Stimulated activated CD4-positive, alpha-beta T cell treated with anti-CD3 and anti-CD28 coated beads, TNF-alpha, amount 100 ng/mL, for 24 hours (primary cell): ENCODE measurements at regions not wholly inside any gene's neighbourhood (a gene's known extent, or its start where the extent isn't known, plus 50 kb on each side); places are given as distances from the start of the nearest gene placed in this dataset.
"Not testable (repeated sequence)": the region's sequence is repeated elsewhere in the genome, so short reads cannot be mapped to it uniquely, and the experiment has no call there.

Experiments
- DNase-seq, 3 experiments: peaks; one replicate each; pipeline ENCODE4 v3.0.0-alpha.2; 2020; ENCODE audit warnings: low read depth in 3 of 3

DNA sequence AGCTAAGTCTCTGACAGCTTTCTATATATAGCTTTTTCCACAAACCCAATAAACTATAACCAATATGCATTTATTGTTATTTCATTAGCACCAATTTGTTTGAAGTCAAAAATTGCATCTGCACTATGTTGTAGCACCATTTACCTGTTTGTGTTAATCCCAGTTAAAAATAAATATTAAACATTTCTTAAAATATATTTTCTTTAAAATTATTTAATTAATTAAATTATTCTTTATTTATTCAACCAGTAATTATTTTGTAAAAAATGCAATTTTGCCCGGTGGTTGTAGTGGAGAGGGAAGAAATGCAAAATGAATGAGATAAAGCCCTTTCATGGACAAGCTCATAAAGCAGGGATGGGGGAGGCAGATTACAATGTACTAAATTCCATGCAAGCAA, 1257.9 kb downstream of the PCDH17 start:
- DNase-seq, result no peak

DNA sequence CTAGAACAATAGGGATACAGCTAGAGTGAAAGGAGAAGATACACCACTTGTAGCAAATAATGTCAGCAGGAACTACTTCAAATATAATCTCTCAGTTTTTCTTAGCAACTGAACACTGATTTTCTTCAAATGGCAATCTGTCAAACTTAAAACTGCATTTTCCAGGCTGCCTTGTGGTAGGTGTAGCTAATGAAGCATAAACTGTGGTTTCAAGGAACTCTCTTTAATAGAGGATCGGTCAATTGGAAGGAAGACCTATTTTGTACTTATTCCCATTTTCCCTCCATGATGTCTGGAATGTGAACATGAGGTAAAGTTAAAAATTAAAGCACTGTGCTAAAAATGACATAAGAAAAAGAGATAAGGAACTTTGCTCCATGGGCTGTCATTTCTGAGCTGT, 1261.9 kb downstream of the PCDH17 start:
- no peak for DNase-seq

DNA sequence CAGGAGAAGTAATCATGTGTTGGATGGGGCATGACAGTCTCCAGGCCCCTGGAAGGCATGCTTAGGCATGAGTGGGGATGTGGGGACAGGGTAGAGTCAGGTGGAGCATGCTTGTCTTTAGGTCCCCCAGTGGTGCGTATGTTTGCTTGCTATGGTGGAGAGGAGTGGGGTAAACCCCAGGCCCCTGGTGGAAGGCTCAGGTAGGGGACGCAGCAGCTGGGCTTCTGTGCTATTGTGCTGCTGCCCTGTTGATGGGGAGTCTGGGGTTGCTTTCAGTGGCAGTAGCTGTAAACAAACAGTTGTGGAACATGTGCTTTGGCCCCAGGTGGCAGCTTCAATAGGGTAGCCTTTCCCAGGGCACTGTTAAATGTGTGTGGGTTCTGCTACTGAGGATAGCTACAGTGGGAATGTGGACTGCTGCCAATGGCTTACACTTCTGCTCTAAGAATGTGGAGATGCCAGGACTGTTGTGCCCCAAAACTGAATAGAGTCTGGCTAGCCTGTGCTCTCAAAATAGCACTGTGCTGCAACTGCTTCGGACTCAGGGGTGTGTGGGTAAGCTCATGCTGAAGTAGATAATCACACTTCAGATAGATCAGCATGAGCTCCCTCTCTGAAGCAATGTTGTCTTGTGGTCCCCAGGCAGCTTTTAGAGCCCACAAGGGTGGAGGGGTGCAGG, 1257.3 kb downstream of the DIAPH3 start:
- DNase-seq, result no peak

DNA sequence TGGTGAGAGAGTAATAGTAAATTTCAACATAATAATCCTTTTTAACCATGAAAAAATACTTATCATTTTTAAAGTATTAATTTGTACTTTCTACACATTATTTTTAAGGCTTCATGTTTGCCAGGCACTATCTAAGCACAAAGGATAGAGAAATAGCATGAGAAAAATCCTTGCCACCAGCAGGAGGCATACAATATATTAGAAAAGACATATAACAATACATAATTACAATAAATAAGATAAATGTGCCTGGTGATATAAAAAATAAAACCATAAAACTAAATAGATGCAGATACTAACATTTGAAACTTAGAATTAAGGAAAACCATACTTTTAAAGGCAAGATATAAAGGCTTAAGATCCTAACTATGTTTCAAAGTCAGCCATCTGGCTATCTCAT, 1256.4 kb downstream of the DIAPH3 start:
- DNase-seq, result no peak

DNA sequence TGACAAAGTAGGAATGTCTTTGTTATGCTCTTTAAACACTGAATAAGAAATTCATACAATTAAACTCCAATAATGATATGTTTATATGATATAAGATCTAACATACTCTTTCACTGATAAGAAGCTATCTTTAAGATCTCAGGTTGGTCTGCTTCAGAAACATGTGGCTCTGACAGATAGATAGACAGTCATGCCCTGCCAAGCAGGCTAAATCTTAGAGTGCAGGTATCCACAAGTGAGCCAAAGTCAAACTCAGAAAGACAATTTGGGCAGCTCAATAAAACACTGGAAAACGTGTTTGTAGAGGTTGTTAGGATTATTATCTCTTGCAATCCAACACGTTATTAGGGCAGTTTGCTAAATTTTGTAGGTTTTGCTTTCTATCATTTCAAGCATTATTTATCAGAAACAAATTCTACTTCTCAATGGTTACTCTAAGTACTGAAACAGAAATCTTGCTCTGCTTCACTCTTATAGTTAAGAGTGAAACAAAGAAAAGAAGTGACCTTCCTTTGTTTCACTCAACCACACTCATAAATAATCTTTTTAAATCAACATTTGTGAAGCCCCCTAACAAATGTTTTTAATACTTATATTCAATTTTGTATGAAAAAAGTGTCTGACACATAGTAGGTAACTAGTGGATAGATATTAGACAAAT, 1255.6 kb downstream of the DIAPH3 start:
- DNase-seq, result no peak

DNA sequence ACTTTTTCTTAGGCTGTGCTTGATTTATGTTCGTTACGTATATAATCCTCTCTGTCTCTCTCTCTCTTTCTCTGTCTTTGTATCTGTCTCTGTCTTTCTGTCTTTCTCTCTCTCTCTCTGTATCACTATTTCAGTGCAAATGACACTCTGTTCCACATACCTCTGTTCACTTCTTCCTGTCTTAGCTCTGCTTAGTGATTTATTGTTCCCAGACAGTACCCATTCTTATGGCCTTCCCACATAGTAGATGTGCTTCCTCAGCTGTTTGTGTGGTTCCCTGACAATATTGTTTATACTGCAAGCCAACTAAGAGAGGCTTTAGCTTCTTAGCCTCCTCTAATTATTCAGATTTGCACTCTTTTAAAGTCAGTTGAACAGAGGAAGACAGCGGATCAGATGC, 1244.2 kb downstream of the DIAPH3 start:
- no peak for DNase-seq

DNA sequence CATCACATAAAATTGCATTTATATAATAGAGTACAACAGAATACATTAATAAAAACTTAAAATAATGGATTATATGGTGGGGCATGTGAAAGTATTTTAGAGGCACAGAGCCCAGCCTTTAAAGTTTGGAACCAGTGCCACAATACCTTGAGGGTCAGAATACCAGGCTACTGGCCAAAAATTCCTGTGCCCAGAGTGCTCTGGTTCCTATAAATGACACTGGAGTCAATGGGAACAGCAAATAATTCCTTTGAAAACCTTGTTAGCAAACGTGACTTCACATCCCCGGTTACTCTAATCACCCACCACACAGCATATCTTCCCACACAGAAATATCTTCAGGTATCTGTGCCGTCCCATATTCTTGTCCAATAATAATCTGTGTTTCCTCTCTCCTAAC, 1242.6 kb downstream of the DIAPH3 start:
- no peak for DNase-seq

DNA sequence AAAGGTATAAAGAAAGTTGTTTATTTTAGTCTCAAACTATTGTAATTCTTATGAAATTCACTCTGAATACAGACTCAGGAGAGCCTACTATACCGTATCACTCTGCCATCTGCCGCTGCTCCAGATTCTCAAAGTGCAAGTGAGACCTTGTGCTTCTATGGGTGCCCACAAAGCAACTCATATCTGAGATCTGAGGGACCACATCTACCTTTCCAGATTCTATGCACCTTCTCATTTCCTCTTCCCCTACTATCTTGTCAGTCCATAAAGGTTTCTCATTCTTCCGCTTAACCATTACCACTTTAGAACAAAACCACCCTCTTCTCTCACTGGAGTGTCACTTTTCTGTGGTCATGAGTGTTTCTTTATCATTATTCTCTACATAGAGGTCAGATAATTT, 1236.9 kb downstream of the DIAPH3 start:
- no peak for DNase-seq

DNA sequence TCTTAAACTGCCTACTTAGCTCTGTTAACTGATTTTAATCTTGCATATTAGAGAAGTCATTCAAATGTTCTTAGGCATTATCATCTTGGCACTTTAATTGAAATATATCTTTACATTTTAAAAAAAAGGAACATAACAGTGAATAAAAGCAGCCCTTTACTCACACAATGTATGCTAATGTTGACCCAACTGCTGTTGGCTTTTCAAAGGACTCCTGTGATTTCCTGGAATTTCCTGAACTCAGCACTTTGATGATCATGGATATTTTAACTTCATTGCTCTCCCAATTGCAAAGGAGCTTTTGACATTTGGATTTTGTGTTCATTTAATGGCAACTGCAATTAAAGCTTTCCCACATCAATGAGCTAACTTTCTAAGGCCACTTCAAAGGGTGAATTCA, 1230.3 kb downstream of the DIAPH3 start:
- DNase-seq, result no peak

DNA sequence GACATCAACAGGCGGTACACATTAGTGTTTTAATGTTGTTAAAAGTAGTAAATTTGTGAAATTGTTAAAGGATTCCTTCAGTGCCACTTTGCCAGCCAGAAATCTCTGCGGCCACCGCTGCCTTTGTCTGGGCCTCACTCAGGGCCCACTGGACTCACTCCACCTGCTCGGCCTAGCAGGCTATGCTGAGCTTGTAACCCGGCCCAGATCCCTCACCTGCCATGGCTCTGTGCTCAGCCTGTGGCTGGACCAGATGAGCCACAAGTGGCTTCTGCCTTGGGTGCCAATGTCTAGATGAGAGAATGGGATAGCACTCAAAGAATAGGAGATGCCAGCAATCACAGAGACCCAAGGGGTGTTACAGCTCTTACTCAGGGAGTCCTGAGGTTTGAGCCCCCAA, 1228.0 kb downstream of the DIAPH3 start:
- no peak for DNase-seq

DNA sequence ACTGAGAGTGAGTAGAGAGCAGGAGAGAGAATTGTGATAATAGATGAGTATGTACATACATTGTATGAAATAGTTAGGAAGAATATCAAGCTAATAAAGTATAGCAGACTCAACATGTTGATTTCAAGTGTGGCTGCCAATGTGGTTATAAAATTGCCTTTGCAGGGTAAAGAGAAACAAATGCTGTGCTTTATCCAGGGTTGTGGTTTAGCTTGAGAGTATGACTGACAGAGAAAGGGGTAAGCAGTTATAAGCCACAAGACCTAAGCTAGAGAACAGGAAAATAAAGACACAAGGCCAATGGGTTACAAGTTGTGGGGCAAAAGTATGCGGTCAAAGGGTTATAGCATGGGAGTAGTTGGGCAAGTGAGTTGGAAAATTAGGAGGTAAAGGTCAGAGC, 1217.5 kb downstream of the DIAPH3 start:
- DNase-seq, result no peak

DNA sequence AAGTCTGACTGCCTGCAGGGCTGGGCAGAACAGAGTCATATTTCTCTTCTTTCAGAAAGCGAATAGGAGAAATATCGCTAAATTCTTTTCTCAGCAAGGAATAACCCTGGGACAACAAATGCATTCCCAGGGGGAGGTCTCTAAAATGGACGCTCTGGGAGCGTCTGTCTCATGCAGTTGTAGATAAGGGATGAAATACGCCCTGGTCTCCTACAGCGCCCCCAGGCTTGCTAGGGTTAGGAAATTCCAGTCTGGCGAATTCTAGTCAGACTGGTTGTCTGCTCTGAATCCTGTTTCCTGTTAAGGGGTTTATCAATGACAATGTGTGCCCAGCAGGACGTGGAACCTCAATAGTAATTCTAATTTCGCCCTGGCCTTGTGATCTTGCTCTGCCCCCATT, 1214.1 kb downstream of the DIAPH3 start:
- no peak for DNase-seq

DNA sequence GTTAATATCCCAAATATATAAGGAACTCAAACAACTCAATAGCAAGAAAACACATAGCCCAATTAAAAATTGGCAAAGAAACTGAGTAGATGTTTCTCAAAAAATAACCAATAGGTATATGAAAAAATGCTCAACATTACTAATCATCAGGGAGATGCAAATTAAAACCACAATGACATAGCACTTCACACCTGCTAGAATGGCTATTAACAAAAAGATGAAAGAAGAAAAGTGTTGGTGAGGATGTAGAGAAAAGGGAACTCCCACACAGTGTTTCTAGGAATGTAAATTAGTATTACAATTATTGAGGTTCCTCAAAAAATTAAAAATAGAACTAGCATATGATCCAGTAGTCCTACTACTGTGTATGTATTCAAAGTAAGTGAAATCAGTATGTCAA, 1212.8 kb downstream of the DIAPH3 start:
- DNase-seq, result no peak

DNA sequence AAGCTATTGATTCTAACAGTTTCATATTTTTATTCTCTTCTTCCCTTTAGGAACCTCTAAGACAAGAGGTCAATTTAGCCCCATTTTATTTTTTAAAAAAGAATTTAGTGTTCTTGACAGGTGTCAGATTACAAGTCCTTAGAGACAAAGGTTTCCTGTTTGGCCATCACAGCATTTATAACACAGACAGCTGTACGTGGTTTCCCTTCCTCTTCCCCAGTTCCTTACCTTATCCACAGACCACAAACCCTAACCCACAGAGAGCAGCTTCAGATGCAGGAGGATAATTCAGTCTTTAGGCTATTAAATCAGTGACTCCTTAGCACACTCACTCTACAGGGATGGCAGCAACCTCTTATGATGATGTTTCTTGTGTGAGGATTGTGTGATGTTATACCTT, 1210.1 kb downstream of the DIAPH3 start:
- DNase-seq, result no peak

DNA sequence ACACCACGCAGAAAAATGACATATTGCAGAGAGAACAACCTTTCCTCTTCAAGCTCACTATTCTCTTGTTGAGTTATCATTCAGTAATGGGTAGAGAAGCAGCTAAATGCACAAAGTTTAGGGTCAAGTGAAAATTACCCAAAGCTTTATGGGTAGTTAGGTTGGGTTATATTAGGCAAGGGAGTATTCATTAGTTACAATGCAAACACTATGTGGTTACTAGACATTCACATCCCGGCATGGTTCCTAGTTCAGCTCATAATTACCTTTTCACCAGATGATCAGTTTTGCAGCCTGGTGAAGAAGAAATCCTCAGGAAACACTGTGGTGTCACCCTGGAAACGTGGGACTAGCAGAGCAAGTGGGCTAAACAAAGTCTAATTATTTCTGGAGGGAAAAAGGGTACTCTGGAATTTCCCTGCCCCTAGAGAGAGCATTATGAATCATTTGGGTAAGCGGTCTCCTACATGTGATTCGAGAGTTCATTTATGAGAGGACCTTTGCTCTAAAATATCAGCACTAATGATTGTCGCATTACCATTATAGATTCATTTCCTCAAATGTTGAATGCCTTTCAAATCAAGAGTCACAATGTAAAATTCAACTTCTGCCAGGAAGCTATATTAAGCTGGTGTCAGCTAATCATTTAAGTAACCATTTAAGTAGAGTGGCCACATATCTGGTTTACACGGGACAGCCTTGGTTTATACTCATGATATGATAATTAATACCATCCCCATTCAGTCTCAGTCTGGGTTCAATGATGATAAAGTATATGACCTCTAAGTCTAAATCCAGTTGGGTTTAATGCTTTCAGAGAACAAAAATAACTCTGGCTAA, 1208.0 kb downstream of the DIAPH3 start:
- DNase-seq, result no peak

DNA sequence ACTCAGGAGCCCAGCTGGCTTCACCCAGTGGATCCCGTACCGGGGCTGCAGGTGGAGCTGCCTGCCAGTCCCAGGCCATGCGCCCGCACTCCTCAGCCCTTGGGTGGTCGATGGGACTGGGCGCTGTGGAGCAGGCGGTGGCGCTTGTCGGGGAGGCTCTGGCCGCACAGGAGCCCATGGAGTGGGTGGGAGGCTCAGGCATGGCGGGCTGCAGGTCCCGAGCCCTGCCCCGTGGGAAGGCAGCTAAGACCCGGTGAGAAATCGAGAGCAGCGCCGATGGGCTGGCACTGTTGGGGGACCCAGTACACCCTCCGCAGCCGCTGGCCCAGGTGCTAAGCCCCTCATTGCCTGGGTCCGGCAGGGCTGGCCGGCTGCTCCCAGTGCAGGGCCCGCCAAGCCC, 1205.6 kb downstream of the DIAPH3 start:
- DNase-seq, result not testable (repeated sequence)

DNA sequence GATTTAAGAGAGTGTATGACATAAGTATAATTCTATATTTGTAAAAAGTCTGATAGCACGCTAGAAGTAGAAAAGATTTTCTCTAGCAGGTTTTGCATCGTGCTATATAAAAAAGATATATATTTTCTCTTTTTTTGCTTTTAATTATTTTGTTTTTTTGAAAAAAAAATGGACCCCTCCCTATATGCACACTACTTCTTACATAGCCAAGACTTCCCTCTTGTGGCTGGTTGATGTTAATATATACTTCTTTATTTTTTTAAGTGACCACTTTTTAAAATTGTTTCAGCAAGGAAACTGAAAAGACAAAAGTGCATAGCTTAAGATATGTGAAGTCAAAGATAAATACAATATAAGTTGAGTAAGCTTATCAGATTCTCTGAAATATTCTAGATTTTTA, 1202.8 kb downstream of the DIAPH3 start:
- no peak for DNase-seq

DNA sequence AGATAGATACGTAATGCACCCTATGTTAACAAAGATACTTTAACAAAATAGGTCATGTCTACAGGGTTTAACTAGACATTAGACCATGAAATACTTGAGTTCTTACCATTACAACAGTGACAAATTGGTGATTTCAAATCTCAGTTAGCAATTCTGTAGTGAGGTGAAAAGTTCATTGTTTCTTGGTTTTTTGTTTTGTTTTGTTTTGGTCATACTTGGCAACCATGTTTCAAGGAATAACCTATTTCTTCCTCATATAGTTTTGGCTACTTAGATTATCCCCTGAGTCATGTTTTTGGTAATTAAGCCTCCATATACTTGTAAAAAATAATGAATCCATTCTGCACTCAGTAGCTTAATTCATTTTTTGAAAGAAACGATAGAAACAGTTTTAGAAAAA, 1200.4 kb downstream of the DIAPH3 start:
- DNase-seq, result no peak

DNA sequence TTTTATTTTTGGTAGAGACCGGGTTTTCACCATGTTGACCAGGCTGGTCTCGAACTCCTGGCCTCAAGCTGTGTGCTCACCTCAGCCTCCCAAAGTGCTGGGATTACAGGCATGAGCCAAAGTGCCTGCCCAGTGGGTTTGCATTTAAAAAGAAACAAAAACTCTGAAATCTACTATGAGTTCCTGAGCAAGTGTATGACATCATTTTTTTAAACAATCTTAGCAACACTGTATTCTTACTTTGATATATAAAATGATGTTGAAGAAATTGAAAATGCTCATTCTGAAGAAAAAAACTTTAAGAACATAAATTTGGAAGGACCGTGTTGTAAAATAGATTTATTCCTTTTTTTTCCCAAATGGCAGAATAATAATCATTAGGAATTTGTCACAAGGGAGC, 1199.7 kb downstream of the DIAPH3 start:
- DNase-seq, result no peak

DNA sequence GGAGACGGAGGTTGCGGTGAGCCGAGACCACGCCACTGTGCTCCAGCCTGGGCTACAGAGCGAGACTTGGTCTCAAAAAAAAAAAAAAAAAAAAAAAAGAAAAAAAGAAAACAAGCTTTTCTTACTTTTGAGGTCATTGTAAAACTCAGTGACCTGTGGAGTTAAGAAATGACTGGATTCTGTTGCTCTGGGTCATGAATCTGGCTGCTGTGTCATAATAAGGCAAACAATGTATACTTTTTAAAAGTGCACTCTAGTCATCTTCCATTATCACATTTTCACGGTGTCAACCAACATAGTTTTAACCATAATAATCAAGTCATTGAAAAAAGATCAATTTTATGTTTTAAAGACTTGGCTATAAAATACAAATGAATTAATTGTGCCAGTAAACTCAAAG, 1186.6 kb downstream of the DIAPH3 start:
- DNase-seq, result no peak

DNA sequence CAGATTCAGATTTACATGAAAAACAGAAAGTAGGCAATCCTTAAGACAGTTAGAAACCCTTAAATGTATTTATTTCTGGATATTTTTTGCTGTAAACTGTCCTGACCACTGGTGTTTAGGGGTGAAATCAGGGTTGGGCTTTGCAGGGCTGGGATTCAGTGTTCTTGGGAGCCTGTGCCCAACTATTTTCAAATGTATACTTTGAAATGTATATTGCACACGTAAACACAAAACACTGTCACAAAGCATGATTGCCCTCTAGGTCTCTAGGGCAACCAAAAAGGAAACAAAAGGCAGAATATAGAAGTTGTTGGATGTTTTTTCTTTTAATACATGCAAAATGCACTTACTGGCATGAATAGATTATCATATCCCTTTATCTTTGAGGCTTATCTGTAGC, 1185.4 kb downstream of the DIAPH3 start:
- DNase-seq, result no peak

DNA sequence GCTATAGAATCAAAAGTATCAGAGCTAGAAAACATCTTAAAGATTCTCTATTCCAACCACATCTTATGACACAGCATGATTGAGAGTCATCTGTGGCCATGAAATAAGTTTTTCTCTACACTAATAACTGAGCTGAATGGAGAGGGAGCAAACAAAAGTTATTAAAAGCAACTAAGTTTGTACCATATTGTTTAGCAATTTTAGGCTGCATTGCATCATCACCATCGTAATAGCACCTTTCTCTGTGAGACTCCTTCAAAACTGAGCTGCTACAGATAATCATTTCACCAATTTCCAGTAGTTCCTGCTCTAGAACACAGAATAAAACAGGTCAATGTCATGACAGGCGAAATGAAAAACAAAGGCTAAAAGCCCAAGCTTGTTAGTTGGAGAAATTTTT, 1183.9 kb downstream of the DIAPH3 start:
- no peak for DNase-seq

DNA sequence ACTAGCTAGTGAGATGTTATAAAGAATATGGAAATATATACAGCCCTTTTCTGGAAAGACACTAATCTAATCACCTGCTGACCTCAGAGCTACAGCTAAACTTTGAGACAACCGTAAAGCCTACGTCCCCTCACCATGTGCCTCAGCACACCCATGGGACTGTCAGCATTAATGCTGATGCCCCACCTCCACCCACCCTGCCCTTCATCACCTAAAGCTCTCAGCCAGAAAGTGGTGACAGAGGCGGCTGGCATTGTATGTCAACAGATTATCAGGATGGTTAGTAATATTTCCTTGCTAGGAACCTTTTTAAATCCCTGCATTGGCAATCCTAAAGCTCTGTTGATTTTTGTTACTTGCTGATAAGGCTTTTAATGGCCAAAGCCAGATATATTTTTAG, 1177.9 kb downstream of the DIAPH3 start:
- no peak for DNase-seq
